Mucosa of descending colon (tissue), 3 donors: ENCODE measurements at regions not wholly inside any gene's neighbourhood (a gene's known extent, or its start where the extent isn't known, plus 50 kb on each side); places are given as distances from the start of the nearest gene placed in this dataset.

Experiments used
- ATAC-seq: fragments of 200-7000 bp; cut with Tn5 transposase; one replicate; pipeline ENCODE4 v1.9.1; 2020; ENCODE audit warnings: mild to moderate bottlenecking, moderate library complexity
- DNase-seq, 3 donors: peaks; one replicate each; pipeline ENCODE4 v3.0.0-alpha.2; 2020
- H3K36me3 ChIP-seq: fragments of 200-600 bp; one replicate; pipeline ENCODE4 v1.8.0; 2021; ENCODE audit warnings: low read depth, mild to moderate bottlenecking
- H3K4me1 ChIP-seq: fragments of 200-600 bp; one replicate; pipeline ENCODE4 v1.8.0; 2021; ENCODE audit warnings: low read depth, mild to moderate bottlenecking
- H3K4me3 ChIP-seq: fragments of 200-600 bp; one replicate; pipeline ENCODE4 v1.8.0; 2021; ENCODE audit warnings: mild to moderate bottlenecking
- H3K9me3 ChIP-seq: fragments of 200-600 bp; one replicate; pipeline ENCODE4 v1.8.0; 2021; ENCODE audit warnings: mild to moderate bottlenecking
- CTCF ChIP-seq: fragments of 200-600 bp; IDR thresholded peaks from one replicate; pipeline ENCODE4 v1.8.0; 2022; ENCODE audit warnings: antibody characterized with exemption, mild to moderate bottlenecking
- intact Hi-C, 2 donors: fragments of 100-400 bp; cut with DNase I in 1 of 2; cut with micrococcal nuclease in 1 of 2; formaldehyde crosslinking; loops; one replicate each; pipeline versions ENCODE4 v1.11.0 to v1.11.1; 2022; cut with DNase I, micrococcal nuclease
- donor health status: DM: no; HTN: no; CAD: no; lungs with moderate emphysema.
- donor health status: DM: no; HTN: no; CAD: no.
- donor health status: DM: no; HTN: yes; CAD: no.

GRCh38 chr17:77398274-77398673 is 257.5 kb downstream of the SEC14L1 start:
- no peaks in the 10 kb centered on the region for H3K9me3 ChIP-seq
- H3K36me3 ChIP-seq: no peaks in the 10 kb centered on the region
- peaks cover 18% of the 10 kb centered on the region for H3K4me1 ChIP-seq
- intact Hi-C loops: no loop called here
- H3K4me3 ChIP-seq: no peak overlapping the region
- no peak for DNase-seq
- ATAC-seq: no peak
- no peak for TF ChIP-seq CTCF

- no peak for DNase-seq
- Histone ChIP-seq H3K9me3 (no peaks in the 10 kb centered on the region), H3K4me3 (no peak overlapping the region), H3K4me1 (peaks cover 7% of the 10 kb centered on the region), H3K36me3 (no peaks in the 10 kb centered on the region)
- intact Hi-C loops: no loop called here
- no peak for TF ChIP-seq CTCF
- no peak for ATAC-seq
These were observed 258.7 kb downstream of the SEC14L1 start for GRCh38 chr17:77399319-77399957.

GRCh38 chr17:77400445-77400870 is 259.7 kb downstream of the SEC14L1 start:
- Histone ChIP-seq H3K9me3 (no peaks in the 10 kb centered on the region), H3K36me3 (no peaks in the 10 kb centered on the region), H3K4me3 (no peak overlapping the region), H3K4me1 (peaks cover 4% of the 10 kb centered on the region)
- ATAC-seq: peak; percentile 61
- TF ChIP-seq CTCF: no peak
- intact Hi-C loops: no loop called here
- DNase-seq: peak in 1 of 3 donors; percentile 61

GRCh38 chr17:77402159-77402731 is 261.5 kb downstream of the SEC14L1 start:
- DNase-seq (no peak), ATAC-seq (no peak)
- peaks cover 5% of the 10 kb centered on the region for H3K4me1 ChIP-seq
- no peak for TF ChIP-seq CTCF
- no peak overlapping the region for H3K4me3 ChIP-seq
- H3K9me3 ChIP-seq: no peaks in the 10 kb centered on the region
- intact Hi-C loops: no loop called here
- H3K36me3 ChIP-seq: no peaks in the 10 kb centered on the region

GRCh38 chr17:77403854-77404253 is 263.1 kb downstream of the SEC14L1 start:
- DNase-seq (no peak), ATAC-seq (no peak)
- Histone ChIP-seq H3K4me1 (peaks cover 14% of the 10 kb centered on the region), H3K9me3 (no peaks in the 10 kb centered on the region), H3K4me3 (no peak overlapping the region), H3K36me3 (no peaks in the 10 kb centered on the region)
- TF ChIP-seq CTCF: no peak
- intact Hi-C loops: no loop called here
